CD4-positive, alpha-beta T cell treated with Interferon gamma for 1 hour (primary cell): ENCODE measurements at regions not wholly inside any gene's neighbourhood (a gene's known extent, or its start where the extent isn't known, plus 50 kb on each side); places are given as distances from the start of the nearest gene placed in this dataset.

ENCODE experiments used
- DNase-seq: peaks from one replicate; pipeline ENCODE4 v3.0.0-alpha.2; 2020

GRCh38 chr21:16020878-16021277 is 291.1 kb downstream of the USP25 start:
- DNase-seq, result no peak

GRCh38 chr21:16022116-16022515 is 292.3 kb downstream of the USP25 start:
- DNase-seq, result no peak

- DNase-seq, result no peak
Observed at GRCh38 chr21:16022921-16023320, 293.1 kb downstream of the USP25 start.

DNA sequence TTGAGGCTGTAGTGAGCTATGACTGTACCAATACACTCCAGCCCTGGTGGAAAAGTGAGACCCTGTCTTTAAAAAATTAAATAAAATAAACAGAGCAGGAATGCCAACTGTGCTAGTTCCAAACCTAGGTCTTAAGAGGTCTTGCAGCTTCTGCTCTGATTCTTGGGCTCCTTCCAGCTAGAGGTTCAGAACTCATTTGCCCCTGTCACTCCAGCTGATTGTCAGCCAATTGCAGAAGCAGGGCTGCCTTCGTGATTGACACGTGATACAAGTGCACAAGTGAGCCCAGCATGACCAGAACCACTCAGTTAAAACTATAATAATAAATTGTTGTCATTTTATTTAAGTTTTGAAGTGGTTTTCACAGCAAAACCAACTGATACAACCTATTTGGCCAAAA is 298.4 kb downstream of the USP25 start:
- DNase-seq, result no peak

- no peak for DNase-seq
Observed at GRCh38 chr21:16028941-16029464, 299.2 kb downstream of the USP25 start.

GRCh38 chr21:16033193-16033592 is 303.4 kb downstream of the USP25 start:
- no peak for DNase-seq

GRCh38 chr21:16034446-16035190 is 304.8 kb downstream of the USP25 start:
- no peak for DNase-seq

- DNase-seq, result no peak
Observed at GRCh38 chr21:16037421-16037955, 307.7 kb downstream of the USP25 start.

- no peak for DNase-seq
Observed at GRCh38 chr21:16040601-16041000, 310.8 kb downstream of the USP25 start.

DNA sequence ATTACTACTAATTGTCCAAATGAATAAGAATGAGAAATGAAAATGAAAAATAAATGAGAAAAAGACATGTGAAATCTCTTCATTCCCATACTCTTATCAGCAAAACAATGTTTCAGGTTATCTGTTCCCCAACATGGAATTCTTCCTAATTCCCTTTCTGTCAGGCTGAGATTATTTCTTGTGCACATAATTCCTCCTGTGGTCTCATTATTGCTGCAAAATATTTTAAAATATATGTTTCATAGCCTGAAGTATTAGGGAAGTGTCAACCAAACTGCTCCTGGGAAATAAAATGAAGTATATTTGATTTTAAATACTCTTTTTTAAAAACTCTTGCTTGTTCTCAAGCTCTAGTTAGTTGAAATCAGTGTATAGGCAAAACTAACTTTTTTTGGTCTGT is 314.9 kb downstream of the USP25 start:
- no peak for DNase-seq

DNA sequence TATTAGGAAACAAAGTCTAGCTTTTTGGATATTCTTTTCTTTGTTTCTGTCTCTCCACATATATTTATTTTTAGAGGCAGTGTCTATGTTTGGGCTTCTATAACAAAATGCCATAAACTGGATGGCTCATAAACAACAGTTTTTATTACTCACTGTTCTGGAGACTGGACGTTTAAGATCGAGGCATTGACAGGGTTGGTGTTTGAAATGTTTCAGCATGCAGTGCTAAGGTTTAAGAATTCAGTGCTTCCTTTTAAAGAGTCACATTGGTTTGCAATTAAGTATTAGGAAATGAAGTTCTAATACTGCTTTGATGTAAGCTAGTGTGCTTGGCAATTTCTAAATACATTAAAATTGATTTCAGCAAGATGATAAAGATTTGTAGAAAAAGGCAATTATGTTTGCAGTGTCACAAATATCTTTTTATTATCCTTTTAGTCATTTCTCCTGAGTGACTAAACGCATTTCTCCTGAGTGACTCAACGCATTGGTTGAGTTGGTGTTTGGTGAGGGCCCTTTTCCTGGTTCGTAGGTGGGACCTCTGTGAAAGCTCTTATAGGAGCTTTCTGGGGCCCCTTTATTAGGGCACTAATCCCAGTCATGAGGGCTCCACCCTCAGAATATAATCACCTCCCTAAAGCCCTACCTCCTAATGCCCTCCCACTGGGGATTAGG is 317.0 kb downstream of the USP25 start:
- DNase-seq, result no peak

- DNase-seq, result no peak
Observed at GRCh38 chr21:16047904-16048303, 318.1 kb downstream of the USP25 start.

DNA sequence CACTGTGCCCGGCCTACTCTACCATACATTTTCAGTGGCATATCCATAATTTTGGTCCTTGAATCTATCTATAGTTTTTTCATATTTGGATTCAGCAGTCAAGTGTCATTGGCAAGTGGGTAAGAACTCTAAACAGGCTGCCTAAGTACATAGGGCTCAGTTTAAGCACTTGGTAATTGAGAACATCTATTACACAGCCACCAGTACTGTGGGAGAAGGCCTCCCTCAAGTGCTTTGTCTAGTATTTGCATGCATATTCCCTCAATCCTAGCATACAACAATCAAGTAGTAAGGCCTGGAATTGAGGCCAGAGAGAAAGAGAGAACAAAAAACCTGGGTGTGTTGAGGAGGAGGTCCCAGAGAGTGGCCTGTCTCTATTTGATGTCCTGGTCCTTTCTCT is 325.2 kb downstream of the USP25 start:
- no peak for DNase-seq

DNA sequence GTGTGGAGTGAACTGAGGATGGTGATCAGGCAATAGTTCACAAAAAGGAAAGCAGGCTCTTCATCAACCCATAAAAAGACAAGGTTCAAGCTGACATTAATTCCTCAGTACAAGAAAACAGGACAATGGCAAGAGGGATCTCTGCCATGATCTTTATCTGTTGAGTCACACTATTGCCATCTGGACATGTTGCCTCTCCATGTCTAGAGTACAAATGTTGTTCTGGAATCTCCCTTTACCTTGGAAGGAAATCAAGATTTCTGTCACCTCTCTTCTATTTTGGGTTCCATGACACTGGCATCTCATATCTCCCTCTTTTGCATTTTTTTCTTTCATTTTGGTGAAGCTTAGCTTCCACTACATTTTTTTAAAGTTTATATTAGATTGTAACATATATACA is 329.1 kb downstream of the USP25 start:
- no peak for DNase-seq

GRCh38 chr21:16059981-16060380 is 330.2 kb downstream of the USP25 start:
- no peak for DNase-seq

- DNase-seq, result no peak
Observed at GRCh38 chr21:16061194-16061593, 331.4 kb downstream of the USP25 start.

DNA sequence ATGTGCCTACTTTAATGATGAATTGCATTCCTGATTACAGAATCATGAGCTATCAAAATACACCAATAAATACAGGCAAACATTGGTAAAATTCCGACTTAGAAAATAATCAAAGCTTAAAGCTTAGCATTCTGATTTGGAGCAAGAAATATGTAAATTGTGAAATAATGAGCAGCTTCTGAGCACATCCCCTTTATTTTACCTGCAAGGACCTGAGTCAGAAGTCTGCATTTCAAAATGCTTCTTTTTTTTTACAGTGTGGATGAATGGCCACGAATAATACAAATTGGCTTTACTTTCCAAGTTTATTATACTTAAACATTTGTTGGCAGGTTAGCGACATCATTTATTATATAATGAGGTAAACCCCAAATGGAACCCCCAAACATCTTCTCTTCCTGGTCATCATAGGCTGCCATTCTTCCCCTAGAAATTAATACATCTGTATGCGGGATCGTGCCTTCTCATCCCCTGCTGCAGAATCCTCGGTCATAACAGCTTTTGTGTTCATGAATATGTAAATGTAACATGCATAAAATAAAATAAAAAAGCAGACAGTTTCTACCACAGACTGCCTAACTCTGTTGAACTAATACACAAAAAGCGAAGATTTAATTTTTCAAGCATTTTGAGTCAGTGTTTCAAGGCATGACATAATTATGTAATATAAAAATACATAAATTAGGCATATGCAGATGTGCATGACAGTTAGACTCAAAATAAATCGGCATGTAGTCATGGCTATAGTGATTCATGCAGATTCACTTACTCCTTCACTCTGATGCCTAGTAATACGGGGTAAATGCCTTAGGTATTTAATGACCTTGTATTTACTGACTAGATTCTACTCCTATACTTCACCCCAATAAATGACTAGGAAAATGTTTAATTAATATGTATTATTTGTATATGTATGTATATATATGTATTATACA is 339.7 kb downstream of the USP25 start:
- no peak for DNase-seq

GRCh38 chr21:16070207-16070651 is 340.4 kb downstream of the USP25 start:
- no peak for DNase-seq

DNA sequence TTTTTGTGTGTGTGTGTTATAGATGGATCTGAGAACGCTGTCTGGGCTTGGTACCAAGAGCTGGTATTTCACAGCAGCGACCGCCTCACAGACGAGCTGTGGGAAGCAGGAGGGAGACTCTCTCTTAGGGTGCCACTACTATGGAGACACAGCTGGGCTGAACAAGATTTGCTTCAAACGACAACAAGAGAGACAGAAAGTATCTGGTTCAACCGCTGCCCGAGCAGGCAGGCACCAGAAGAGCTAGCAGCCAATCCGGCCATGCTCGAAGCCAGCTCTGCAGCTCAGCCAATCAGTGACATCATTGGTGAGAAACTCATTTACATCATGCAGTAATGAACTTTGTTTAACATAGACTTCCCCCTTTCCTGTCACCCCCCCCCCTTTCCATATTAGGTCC is 341.3 kb downstream of the USP25 start:
- no peak for DNase-seq

DNA sequence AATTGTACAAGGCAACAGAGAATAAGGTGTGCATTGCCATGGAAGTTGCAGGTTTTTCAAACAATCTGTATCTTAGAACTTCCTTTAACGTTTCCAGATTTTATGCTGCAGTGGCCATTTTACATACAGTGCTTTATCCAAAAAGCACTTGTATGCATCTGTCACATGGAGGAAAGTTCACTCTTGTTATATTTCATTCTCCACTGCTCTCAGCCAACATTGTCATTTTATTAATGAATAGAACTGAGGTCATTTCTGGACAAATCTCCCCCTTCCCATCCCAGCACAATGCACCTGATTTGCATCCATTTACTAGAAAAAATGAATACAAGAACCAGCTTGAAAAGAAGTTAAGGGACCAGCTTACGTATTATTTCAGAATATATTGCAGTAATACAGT is 342.0 kb downstream of the USP25 start:
- DNase-seq, result no peak

DNA sequence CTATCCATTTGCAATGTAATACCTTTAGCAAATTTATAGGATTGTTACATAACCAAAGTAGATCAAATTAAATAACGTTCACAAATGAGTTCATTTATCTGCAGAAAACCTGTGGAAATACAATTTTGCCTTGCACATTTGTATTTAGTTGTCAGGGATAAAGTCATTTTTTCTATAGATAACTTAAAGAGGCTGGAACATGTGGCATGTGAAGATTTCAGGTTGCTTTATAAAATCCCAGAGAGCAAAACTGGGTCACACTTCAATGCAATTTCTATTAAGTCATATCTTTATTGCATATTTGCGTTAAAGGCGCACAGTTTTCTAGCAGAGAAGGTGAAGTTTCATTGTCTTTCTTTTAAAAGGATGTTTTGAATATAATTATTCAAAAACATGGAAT is 342.4 kb downstream of the USP25 start:
- no peak for DNase-seq

DNA sequence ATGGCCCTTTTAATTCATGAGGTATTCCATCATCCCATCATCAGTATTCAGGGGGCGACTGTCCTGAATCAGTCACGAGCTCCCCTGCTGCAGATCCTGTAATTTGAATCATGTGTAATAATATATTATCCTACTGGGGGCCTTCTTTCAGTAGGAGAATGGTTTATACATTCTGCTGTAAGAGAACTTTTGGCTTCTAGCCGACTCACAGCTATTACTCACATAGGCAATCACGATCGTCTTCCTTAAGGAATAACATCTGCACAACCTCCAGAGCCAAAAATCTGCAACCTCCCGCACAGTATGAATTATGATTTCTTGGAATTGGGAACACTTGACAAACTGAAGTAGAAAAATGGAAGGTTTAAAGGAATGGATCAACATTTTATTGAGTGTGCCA is 343.0 kb downstream of the USP25 start:
- DNase-seq, result no peak

DNA sequence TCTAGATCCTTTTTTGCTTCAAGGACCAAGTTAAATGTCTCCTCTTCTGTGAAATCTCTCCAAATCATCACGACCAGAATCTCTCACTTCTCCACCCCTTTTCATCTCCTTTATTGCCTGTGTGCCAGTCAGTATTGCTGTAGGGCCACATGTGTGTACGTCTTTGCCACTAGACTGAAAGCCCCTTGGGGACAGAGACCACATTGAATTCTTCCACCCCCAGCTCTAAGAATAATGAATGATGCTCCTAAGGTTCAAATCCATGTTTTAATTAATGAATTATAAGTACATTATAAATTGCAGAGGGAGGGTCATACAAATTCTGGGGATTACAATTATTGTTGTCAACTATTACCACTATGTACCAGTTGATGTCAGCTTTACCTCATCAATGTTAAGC is 343.8 kb downstream of the USP25 start:
- DNase-seq, result no peak
